ENCODE measurements at regions not wholly inside any gene's neighbourhood (a gene's known extent, or its start where the extent isn't known, plus 50 kb on each side); places are given as distances from the start of the nearest gene placed in this dataset.

- peaks cover 0 to 25% (median 8%) of the 10 kb centered on the region in 4 donors for H3K4me1 ChIP-seq
- no peaks in the 10 kb centered on the region for H3K9me3 ChIP-seq
- no peaks in the 10 kb centered on the region for H3K27me3 ChIP-seq
- H3K27ac ChIP-seq: peak overlapping the region in 2 of 4 donors; percentile 18 to 26
- no peak for DNase-seq (ENCODE audit: low spot score in 2 of 2)
- 29 to 30% methylated on average over 1 of the region's 1 CpG for WGBS, 2 donors
- TF ChIP-seq POLR2A (IDR thresholded peaks at IDR 0.05) (no peak), CTCF (IDR thresholded peaks at IDR 0.05) (no peak), EP300 (IDR thresholded peaks at IDR 0.05) (no peak)
- H3K36me3 ChIP-seq: no peaks in the 10 kb centered on the region
- no peak overlapping the region for H3K4me3 ChIP-seq
Measured at GRCh38 chr7:17557251-17557671, 258.8 kb downstream of the AHR start.

DNA sequence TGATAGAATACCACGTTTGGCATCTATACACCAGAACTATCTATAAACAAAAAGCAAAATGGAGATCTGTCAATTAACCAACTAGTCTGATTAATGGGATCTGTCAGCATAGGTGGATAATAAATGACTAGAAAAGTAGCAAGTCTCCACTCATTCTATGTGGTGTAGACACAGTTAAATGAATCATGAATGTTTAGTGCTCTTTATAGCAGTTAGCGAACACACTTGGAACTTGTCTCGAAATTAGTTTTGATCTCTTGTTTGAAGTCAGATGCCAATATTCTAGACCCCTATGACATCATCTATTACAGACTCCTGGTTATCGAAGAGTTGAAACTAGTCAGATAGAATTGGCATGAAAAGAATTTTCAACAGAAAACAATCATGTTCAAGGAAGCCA lies 259.7 kb downstream of the AHR start:
- H3K4me1 ChIP-seq: peaks cover 0 to 25% (median 8%) of the 10 kb centered on the region in 4 donors
- H3K36me3 ChIP-seq: no peaks in the 10 kb centered on the region
- WGBS, 2 donors: 36 to 44% methylated on average over 4 of the region's 4 CpGs
- no peaks in the 10 kb centered on the region for H3K27me3 ChIP-seq
- peak overlapping the region in 1 of 4 donors; percentile 3 for H3K27ac ChIP-seq
- DNase-seq (ENCODE audit: low spot score in 2 of 2): no peak
- no peak overlapping the region for H3K4me3 ChIP-seq
- no peak for TF ChIP-seq CTCF (IDR thresholded peaks at IDR 0.05)
- TF ChIP-seq POLR2A (IDR thresholded peaks at IDR 0.05): no peak
- H3K9me3 ChIP-seq: no peaks in the 10 kb centered on the region

DNA sequence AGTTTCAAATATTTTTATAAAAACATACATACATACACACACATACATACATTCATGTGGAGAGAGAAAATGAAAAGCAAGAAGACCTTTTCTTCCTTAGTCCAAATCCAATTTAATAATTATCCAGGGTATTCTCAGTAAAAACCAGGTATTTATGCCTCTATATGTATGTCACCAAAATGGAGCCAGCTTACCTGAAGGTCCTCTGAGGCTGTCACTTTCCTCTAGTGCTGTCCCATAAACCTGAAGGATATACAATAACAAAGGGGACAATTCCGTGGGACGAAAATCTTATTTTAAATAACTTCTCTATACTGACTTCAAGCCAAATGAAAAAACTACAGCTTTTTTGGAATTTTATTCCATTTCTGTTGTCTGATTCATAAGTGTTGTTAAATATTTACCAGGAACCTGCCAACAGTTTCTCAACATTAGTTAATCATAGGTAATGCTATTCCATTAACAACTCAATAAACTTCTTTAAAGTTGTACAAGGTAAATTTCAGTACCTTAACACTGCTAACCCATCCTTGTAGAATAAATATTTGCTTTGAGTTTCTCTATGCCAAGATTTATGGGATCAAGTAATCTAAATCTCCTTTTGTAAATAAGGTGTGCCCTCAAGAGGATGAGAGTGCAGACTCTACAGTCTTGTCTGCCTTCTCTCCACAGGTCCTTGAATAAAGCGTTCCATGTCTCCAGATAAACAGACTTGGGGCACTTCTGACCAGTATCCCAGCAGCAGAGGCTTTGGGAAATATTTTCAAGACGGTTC lies 260.3 kb downstream of the AHR start:
- Histone ChIP-seq H3K36me3 (no peaks in the 10 kb centered on the region), H3K4me3 (no peak overlapping the region), H3K4me1 (peaks cover 0 to 25% (median 8%) of the 10 kb centered on the region in 4 donors), H3K27me3 (no peaks in the 10 kb centered on the region), H3K27ac (peak overlapping the region in 1 of 4 donors; percentile 25), H3K9me3 (no peaks in the 10 kb centered on the region)
- WGBS, 2 donors: 83% methylated on average over 4 of the region's 4 CpGs
- DNase-seq (ENCODE audit: low spot score in 2 of 2): no peak
- TF ChIP-seq POLR2A (IDR thresholded peaks at IDR 0.05): no peak
- no peak for TF ChIP-seq EP300 (IDR thresholded peaks at IDR 0.05)
- TF ChIP-seq CTCF (IDR thresholded peaks at IDR 0.05): no peak

DNA sequence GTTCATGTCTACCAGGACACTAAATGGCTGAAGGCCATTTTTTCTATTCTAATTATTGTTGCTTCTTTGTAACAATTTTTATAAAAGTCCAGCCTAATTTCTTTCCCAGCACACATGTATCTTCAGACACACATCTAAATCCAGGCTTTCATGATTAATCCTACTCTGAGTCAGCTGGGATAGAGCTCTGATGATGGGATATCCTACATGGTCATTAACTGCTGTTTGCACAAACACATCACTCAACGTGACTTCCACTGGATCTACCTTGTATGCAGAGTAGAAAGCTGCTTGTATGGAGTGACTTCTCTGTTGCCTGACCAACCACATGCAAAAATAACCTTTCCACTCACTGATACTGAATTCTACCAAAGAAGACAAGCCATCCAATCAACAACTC lies 260.9 kb downstream of the AHR start:
- TF ChIP-seq EP300 (IDR thresholded peaks at IDR 0.05): no peak
- TF ChIP-seq CTCF (IDR thresholded peaks at IDR 0.05): no peak
- no peak for TF ChIP-seq POLR2A (IDR thresholded peaks at IDR 0.05)
- H3K4me3 ChIP-seq: no peak overlapping the region
- peaks cover 0 to 25% (median 8%) of the 10 kb centered on the region in 4 donors for H3K4me1 ChIP-seq
- no peak for DNase-seq (ENCODE audit: low spot score in 2 of 2)
- no peaks in the 10 kb centered on the region for H3K9me3 ChIP-seq
- H3K27me3 ChIP-seq: no peaks in the 10 kb centered on the region
- WGBS, 2 donors: 53 to 70% methylated on average over 1 of the region's 1 CpG
- H3K36me3 ChIP-seq: no peaks in the 10 kb centered on the region
- H3K27ac ChIP-seq: peak overlapping the region in 1 of 4 donors; percentile 25

GRCh38 chr7:17560516-17560915 lies 262.1 kb downstream of the AHR start:
- no peaks in the 10 kb centered on the region for H3K27me3 ChIP-seq
- DNase-seq (ENCODE audit: low spot score in 2 of 2): no peak
- H3K4me1 ChIP-seq: peaks cover 0 to 25% (median 8%) of the 10 kb centered on the region in 4 donors
- H3K9me3 ChIP-seq: no peaks in the 10 kb centered on the region
- no peak overlapping the region for H3K27ac ChIP-seq
- no peaks in the 10 kb centered on the region for H3K36me3 ChIP-seq
- H3K4me3 ChIP-seq: no peak overlapping the region
- TF ChIP-seq EP300 (IDR thresholded peaks at IDR 0.05) (no peak), CTCF (IDR thresholded peaks at IDR 0.05) (no peak), POLR2A (IDR thresholded peaks at IDR 0.05) (no peak)
- 82 to 83% methylated on average over 4 of the region's 4 CpGs for WGBS, 2 donors

Data from tibial nerve (tissue), 4 donors.